Osteoblast (primary cell): ENCODE measurements at regions not wholly inside any gene's neighbourhood (a gene's known extent, or its start where the extent isn't known, plus 50 kb on each side); places are given as distances from the start of the nearest gene placed in this dataset.

ENCODE experiments used
- DNase-seq: peaks from one replicate; pipeline ENCODE4 v3.0.0; 2011; ENCODE audit warnings: low spot score, mixed read lengths; ENCODE audit not compliant: insufficient read length; ENCODE audit errors: missing footprints
- H2AFZ ChIP-seq: 2 replicates; pipeline ENCODE4 v1.6.0; 2011; ENCODE audit warnings: mild to moderate bottlenecking, low read length
- H3K27ac ChIP-seq: 2 replicates; pipeline ENCODE4 v1.5.1; 2011; ENCODE audit warnings: mild to moderate bottlenecking, low read depth, low read length, moderate library complexity
- H3K27me3 ChIP-seq: 2 replicates; pipeline ENCODE4 v1.6.0; 2012; ENCODE audit warnings: mild to moderate bottlenecking, control low read depth, inconsistent platforms, low read length, moderate library complexity; ENCODE audit not compliant: insufficient read depth
- H3K36me3 ChIP-seq: 2 replicates; pipeline ENCODE4 v1.5.1; 2011; ENCODE audit warnings: mild to moderate bottlenecking, low read length, control low read depth, moderate library complexity; ENCODE audit not compliant: insufficient read depth
- H3K4me1 ChIP-seq: 2 replicates; pipeline ENCODE4 v1.5.1; 2011; ENCODE audit warnings: mild to moderate bottlenecking, low read length, control low read depth, moderate library complexity; ENCODE audit not compliant: insufficient read depth
- H3K4me2 ChIP-seq: 2 replicates; pipeline ENCODE4 v1.6.0; 2011; ENCODE audit warnings: mild to moderate bottlenecking, low read length; ENCODE audit not compliant: insufficient read depth
- H3K4me3 ChIP-seq: fragments of 200-600 bp; sonication (generic); 3 replicates; pipeline ENCODE4 v1.5.1; 2012; ENCODE audit warnings: mild to moderate bottlenecking, low read length, inconsistent platforms; ENCODE audit not compliant: insufficient read depth
- H3K79me2 ChIP-seq: 2 replicates; pipeline ENCODE4 v1.6.0; 2012; ENCODE audit warnings: mild to moderate bottlenecking, low read length, control low read depth, inconsistent platforms; ENCODE audit not compliant: insufficient read depth
- H3K9me3 ChIP-seq: 2 replicates; pipeline ENCODE4 v1.5.1; 2011; ENCODE audit warnings: low read depth, low read length, control low read depth
- H4K20me1 ChIP-seq: 2 replicates; pipeline ENCODE4 v1.6.0; 2012; ENCODE audit warnings: mild to moderate bottlenecking, low read length, control low read depth; ENCODE audit not compliant: insufficient read depth
- TF ChIP-seq, protein P1 (sequence below): IDR thresholded peaks from 2 replicates; pipeline ENCODE4 v1.5.1; 2011; ENCODE audit warnings: mild to moderate bottlenecking, low read depth, low read length, moderate library complexity; ENCODE audit errors: extremely low read depth

DNA sequence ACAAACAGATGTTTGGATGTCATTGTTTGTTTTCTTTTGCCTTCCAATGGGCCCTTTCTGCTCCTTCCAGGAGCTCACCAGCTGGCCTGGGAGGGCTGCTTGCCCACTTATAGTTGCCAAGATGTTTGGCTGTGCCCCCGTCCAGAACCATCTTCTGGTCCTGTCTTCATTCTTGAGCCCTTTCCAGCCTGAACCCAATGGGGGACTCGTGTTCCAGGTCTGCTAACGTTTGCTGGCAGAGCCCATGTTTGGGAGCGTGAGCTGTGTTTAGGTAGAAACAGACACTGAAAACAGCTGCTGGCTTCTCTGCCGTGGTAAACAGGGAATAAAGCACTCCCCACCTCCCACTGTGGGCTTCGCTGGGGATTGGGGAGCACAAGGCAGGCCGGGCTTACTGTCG is 83.2 kb upstream of the SYT13 start:
- Histone ChIP-seq H4K20me1 (no peaks in the 10 kb centered on the region), H3K27ac (no peak overlapping the region), H3K4me1 (no peaks in the 10 kb centered on the region), H3K4me3 (no peak overlapping the region), H3K9me3 (no peaks in the 10 kb centered on the region), H3K27me3 (peaks cover 58% of the 10 kb centered on the region), H2AFZ (no peak overlapping the region), H3K79me2 (no peaks in the 10 kb centered on the region), H3K4me2 (no peak overlapping the region), H3K36me3 (no peaks in the 10 kb centered on the region)
- no peak for DNase-seq
- TF ChIP-seq, protein P1, sequence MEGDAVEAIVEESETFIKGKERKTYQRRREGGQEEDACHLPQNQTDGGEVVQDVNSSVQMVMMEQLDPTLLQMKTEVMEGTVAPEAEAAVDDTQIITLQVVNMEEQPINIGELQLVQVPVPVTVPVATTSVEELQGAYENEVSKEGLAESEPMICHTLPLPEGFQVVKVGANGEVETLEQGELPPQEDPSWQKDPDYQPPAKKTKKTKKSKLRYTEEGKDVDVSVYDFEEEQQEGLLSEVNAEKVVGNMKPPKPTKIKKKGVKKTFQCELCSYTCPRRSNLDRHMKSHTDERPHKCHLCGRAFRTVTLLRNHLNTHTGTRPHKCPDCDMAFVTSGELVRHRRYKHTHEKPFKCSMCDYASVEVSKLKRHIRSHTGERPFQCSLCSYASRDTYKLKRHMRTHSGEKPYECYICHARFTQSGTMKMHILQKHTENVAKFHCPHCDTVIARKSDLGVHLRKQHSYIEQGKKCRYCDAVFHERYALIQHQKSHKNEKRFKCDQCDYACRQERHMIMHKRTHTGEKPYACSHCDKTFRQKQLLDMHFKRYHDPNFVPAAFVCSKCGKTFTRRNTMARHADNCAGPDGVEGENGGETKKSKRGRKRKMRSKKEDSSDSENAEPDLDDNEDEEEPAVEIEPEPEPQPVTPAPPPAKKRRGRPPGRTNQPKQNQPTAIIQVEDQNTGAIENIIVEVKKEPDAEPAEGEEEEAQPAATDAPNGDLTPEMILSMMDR: no peak

DNA sequence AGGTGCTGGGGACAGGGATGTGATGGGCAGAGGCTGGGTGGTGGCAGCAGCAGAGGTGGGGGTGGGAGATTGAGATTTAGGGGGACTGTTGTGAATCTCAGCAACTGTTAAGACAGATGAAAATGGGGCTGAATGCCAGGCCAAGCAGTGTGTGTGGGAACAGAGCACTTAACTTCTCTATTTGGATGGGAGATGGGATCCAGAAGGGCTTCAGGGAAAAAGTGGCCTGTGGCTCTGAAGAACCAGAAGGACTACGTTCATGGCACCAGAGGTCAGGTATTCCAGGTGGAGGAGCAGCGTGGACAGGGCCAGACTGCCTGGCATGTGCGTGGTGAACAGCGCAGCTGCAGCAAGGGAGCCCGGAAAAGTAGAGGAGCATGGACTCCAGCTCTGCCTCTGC is 82.6 kb upstream of the SYT13 start:
- no peaks in the 10 kb centered on the region for H4K20me1 ChIP-seq
- TF ChIP-seq, protein P1: no peak
- H3K9me3 ChIP-seq: no peaks in the 10 kb centered on the region
- H3K79me2 ChIP-seq: no peaks in the 10 kb centered on the region
- H3K27ac ChIP-seq: no peak overlapping the region
- peaks cover 52% of the 10 kb centered on the region for H3K27me3 ChIP-seq
- no peak overlapping the region for H2AFZ ChIP-seq
- DNase-seq: no peak
- no peaks in the 10 kb centered on the region for H3K4me1 ChIP-seq
- no peak overlapping the region for H3K4me3 ChIP-seq
- no peak overlapping the region for H3K4me2 ChIP-seq
- no peaks in the 10 kb centered on the region for H3K36me3 ChIP-seq

DNA sequence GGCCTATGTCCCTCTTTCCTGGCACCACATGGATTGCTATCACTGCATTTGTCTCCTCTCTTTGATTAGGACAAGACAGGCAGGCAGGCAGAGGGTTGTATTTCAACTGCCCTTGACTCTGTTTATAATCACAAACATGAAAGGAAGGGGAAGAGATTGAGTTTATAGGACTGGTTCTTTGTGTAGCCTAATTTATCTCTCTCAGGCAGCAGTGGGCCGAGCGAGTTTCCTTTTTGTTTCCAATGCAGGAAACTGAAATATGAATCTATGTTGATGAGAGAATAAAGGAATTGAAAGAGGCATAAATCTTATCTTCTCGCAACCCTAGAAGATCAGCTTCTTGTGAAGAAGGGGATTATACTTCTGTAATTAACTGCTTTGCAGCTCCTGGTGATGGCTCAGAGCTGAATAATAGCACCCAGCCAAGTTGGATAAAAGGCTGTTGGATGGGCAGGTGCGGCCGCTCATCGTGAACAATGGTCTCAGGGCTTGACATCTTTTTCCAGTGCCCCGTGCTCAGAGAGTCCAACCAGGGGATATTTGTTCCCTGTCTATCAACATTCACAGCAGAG is 80.6 kb upstream of the SYT13 start:
- TF ChIP-seq, protein P1: no peak
- no peaks in the 10 kb centered on the region for H3K79me2 ChIP-seq
- no peaks in the 10 kb centered on the region for H3K4me1 ChIP-seq
- H3K27me3 ChIP-seq: peaks cover 54% of the 10 kb centered on the region
- no peaks in the 10 kb centered on the region for H3K36me3 ChIP-seq
- no peaks in the 10 kb centered on the region for H3K9me3 ChIP-seq
- H3K27ac ChIP-seq: no peak overlapping the region
- H3K4me3 ChIP-seq: no peak overlapping the region
- peak overlapping the region; percentile 19 for H2AFZ ChIP-seq
- DNase-seq: no peak
- H3K4me2 ChIP-seq: no peak overlapping the region
- no peaks in the 10 kb centered on the region for H4K20me1 ChIP-seq

GRCh38 chr11:45365961-45366618 is 79.9 kb upstream of the SYT13 start:
- H3K4me3 ChIP-seq: no peak overlapping the region
- no peaks in the 10 kb centered on the region for H4K20me1 ChIP-seq
- no peaks in the 10 kb centered on the region for H3K79me2 ChIP-seq
- no peaks in the 10 kb centered on the region for H3K9me3 ChIP-seq
- H3K27me3 ChIP-seq: peaks cover 59% of the 10 kb centered on the region
- H3K27ac ChIP-seq: no peak overlapping the region
- TF ChIP-seq, protein P1: no peak
- peak overlapping the region; percentile 19 for H2AFZ ChIP-seq
- H3K36me3 ChIP-seq: no peaks in the 10 kb centered on the region
- DNase-seq: no peak
- H3K4me2 ChIP-seq: no peak overlapping the region
- H3K4me1 ChIP-seq: no peaks in the 10 kb centered on the region
